Neuronal stem cell (in vitro differentiated cells): ENCODE measurements at regions not wholly inside any gene's neighbourhood (a gene's known extent, or its start where the extent isn't known, plus 50 kb on each side); places are given as distances from the start of the nearest gene placed in this dataset.

Experiments used
- DNase-seq: peaks from one replicate; pipeline ENCODE4 v3.0.0-alpha.2; 2013; ENCODE audit warnings: low spot score
- H2AFZ ChIP-seq: one replicate; pipeline ENCODE4 v1.6.1; 2013; ENCODE audit warnings: mild to moderate bottlenecking, low read length, inconsistent platforms
- H2AK5ac ChIP-seq: 2 replicates; pipeline ENCODE4 v1.6.1; 2013; ENCODE audit warnings: low read depth, mild to moderate bottlenecking, inconsistent platforms, low read length, moderate library complexity, mixed read lengths
- H2BK120ac ChIP-seq: 2 replicates; pipeline ENCODE4 v1.6.1; 2013; ENCODE audit warnings: low read depth, mild to moderate bottlenecking, inconsistent platforms, low read length, moderate library complexity, mixed read lengths
- H2BK12ac ChIP-seq: one replicate; pipeline ENCODE4 v1.6.1; 2013; ENCODE audit warnings: low read length, inconsistent platforms
- H2BK15ac ChIP-seq: 2 replicates; pipeline ENCODE4 v1.6.1; 2013; ENCODE audit warnings: mild to moderate bottlenecking, low read length, inconsistent platforms, mixed read lengths
- H2BK5ac ChIP-seq: one replicate; pipeline ENCODE4 v1.6.1; 2013; ENCODE audit warnings: inconsistent platforms, mild to moderate bottlenecking, low read length, moderate library complexity
- H3K14ac ChIP-seq: one replicate; pipeline ENCODE4 v1.6.1; 2013; ENCODE audit warnings: low read length, inconsistent platforms
- H3K18ac ChIP-seq: 2 replicates; pipeline ENCODE4 v1.6.1; 2013; ENCODE audit warnings: low read length, inconsistent platforms
- H3K23ac ChIP-seq: 2 replicates; pipeline ENCODE4 v1.6.1; 2013; ENCODE audit warnings: low read depth, mild to moderate bottlenecking, mixed read lengths, low read length, inconsistent platforms; ENCODE audit not compliant: poor library complexity
- H3K27ac ChIP-seq: replicated peaks from 3 replicates; pipeline ENCODE4 v1.5.1; 2013; ENCODE audit warnings: low read length, inconsistent platforms
- H3K27me3 ChIP-seq, 3 experiments: 2 replicates each; pipeline ENCODE4 v1.6.1; 2013; ENCODE audit warnings: low read length in 3 of 3, mild to moderate bottlenecking in 2 of 3, inconsistent platforms in 1 of 3, low read depth in 1 of 3, mixed read lengths in 1 of 3, moderate library complexity in 1 of 3; ENCODE audit not compliant: control insufficient read depth in 3 of 3, insufficient read depth in 3 of 3
- H3K36me3 ChIP-seq, 2 donors: replicated peaks in 1 of 2; 2 replicates each; pipeline ENCODE4 v1.6.1; 2013; ENCODE audit warnings: low read length in 2 of 2; ENCODE audit not compliant: control insufficient read depth in 2 of 2, insufficient read depth in 2 of 2
- H3K4ac ChIP-seq: 2 replicates; pipeline ENCODE4 v1.6.1; 2013; ENCODE audit warnings: inconsistent platforms, mild to moderate bottlenecking, low read length, moderate library complexity
- H3K4me1 ChIP-seq, 2 donors: 1 replicate in 1 of 2; 2 replicates in 1 of 2; pipeline ENCODE4 v1.6.1; 2013; ENCODE audit warnings: low read length in 2 of 2, low read depth in 1 of 2; ENCODE audit not compliant: control insufficient read depth in 2 of 2, insufficient read depth in 1 of 2
- H3K4me2 ChIP-seq: one replicate; pipeline ENCODE4 v1.6.1; 2013; ENCODE audit warnings: mild to moderate bottlenecking, low read length, inconsistent platforms; ENCODE audit not compliant: insufficient read depth, poor library complexity, severe bottlenecking
- H3K4me3 ChIP-seq, 2 donors: 2 replicates each; pipeline ENCODE4 v1.5.1; 2013; ENCODE audit warnings: low read length in 2 of 2, mild to moderate bottlenecking in 2 of 2, inconsistent platforms in 1 of 2, moderate library complexity in 1 of 2
- H3K79me1 ChIP-seq: one replicate; pipeline ENCODE4 v1.6.1; 2013; ENCODE audit warnings: low read depth, mild to moderate bottlenecking, inconsistent platforms, low read length, moderate library complexity
- H3K9ac ChIP-seq: one replicate; pipeline ENCODE4 v1.6.1; 2013; ENCODE audit warnings: mild to moderate bottlenecking, low read depth, low read length, inconsistent platforms; ENCODE audit not compliant: poor library complexity
- H3K9me3 ChIP-seq, 2 donors: replicated peaks in 1 of 2; 2 replicates each; pipeline versions ENCODE3 to v1.6.1; 2013; ENCODE audit warnings: low read length in 2 of 2, mild to moderate bottlenecking in 2 of 2, inconsistent platforms in 1 of 2, low read depth in 1 of 2, mixed read lengths in 1 of 2, moderate library complexity in 1 of 2; ENCODE audit not compliant: control insufficient read depth in 2 of 2, insufficient read depth in 1 of 2
- H4K8ac ChIP-seq: one replicate; pipeline ENCODE4 v1.6.1; 2013; ENCODE audit warnings: low read depth, mild to moderate bottlenecking, inconsistent platforms, low read length, moderate library complexity
- H4K91ac ChIP-seq: one replicate; pipeline ENCODE4 v1.6.1; 2013; ENCODE audit warnings: low read length, low read depth, mild to moderate bottlenecking, inconsistent platforms; ENCODE audit not compliant: poor library complexity
- WGBS, 2 donors: extraction: QIAGEN DNeasy Blood & Tissue Kit; methylation state at CpG; one replicate each; pipeline ENCODE4 v1.1.7; 2013; ENCODE audit warnings: missing lambda C conversion rate in 2 of 2, mixed read lengths in 1 of 2; ENCODE audit not compliant: insufficient read length in 2 of 2, insufficient replicate concordance in 1 of 2; ENCODE audit errors: extremely low coverage in 2 of 2; 5-methylcytosine and 5-hydroxymethylcytosine counted together

- H3K9ac ChIP-seq = no peak overlapping the region
- H2BK15ac ChIP-seq = no peak overlapping the region
- no peak overlapping the region for H2BK12ac ChIP-seq
- no peaks in the 10 kb centered on the region for H3K36me3 ChIP-seq
- no peak overlapping the region for H4K91ac ChIP-seq
- H3K27ac ChIP-seq = no peak overlapping the region
- DNase-seq = no peak
- H3K27me3 ChIP-seq = no peaks in the 10 kb centered on the region
- no peaks in the 10 kb centered on the region for H3K79me1 ChIP-seq
- H3K23ac ChIP-seq = no peak overlapping the region
- no peak overlapping the region for H3K4me2 ChIP-seq
- no peak overlapping the region for H3K14ac ChIP-seq
- no peaks in the 10 kb centered on the region for H3K9me3 ChIP-seq
- H2BK5ac ChIP-seq = no peak overlapping the region
- no peak overlapping the region for H2AFZ ChIP-seq
- peak overlapping the region; percentile 37 for H2AK5ac ChIP-seq
- no peak overlapping the region for H3K4me3 ChIP-seq
- H3K4me1 ChIP-seq = no peaks in the 10 kb centered on the region
- H2BK120ac ChIP-seq = no peak overlapping the region
- H4K8ac ChIP-seq = no peak overlapping the region
- no peak overlapping the region for H3K4ac ChIP-seq
- no peak overlapping the region for H3K18ac ChIP-seq
- WGBS, 2 donors = no CpG with 5 or more reads among the region's 3 CpGs
These were observed 78.4 kb upstream of the HTR1E start for GRCh38 chr6:86858970-86859369.

GRCh38 chr6:86857783-86858182 is 79.5 kb upstream of the HTR1E start:
- no peaks in the 10 kb centered on the region for H3K36me3 ChIP-seq
- no peaks in the 10 kb centered on the region for H3K27me3 ChIP-seq
- H4K91ac ChIP-seq = no peak overlapping the region
- no peak overlapping the region for H2BK5ac ChIP-seq
- H3K4me3 ChIP-seq = no peak overlapping the region
- H3K27ac ChIP-seq = no peak overlapping the region
- no peak overlapping the region for H4K8ac ChIP-seq
- H3K9me3 ChIP-seq = no peaks in the 10 kb centered on the region
- no peak overlapping the region for H3K9ac ChIP-seq
- H3K4ac ChIP-seq = no peak overlapping the region
- H3K4me2 ChIP-seq = no peak overlapping the region
- no peak overlapping the region for H2AK5ac ChIP-seq
- no peak overlapping the region for H2BK12ac ChIP-seq
- H3K23ac ChIP-seq = no peak overlapping the region
- H2BK120ac ChIP-seq = no peak overlapping the region
- H3K79me1 ChIP-seq = no peaks in the 10 kb centered on the region
- no peak overlapping the region for H2BK15ac ChIP-seq
- no peak for DNase-seq
- no peak overlapping the region for H2AFZ ChIP-seq
- no CpG with 5 or more reads among the region's 2 CpGs for WGBS, 2 donors
- no peak overlapping the region for H3K14ac ChIP-seq
- no peak overlapping the region for H3K18ac ChIP-seq
- no peaks in the 10 kb centered on the region for H3K4me1 ChIP-seq

- Histone ChIP-seq H2BK120ac (no peak overlapping the region), H2BK12ac (no peak overlapping the region), H3K4me2 (no peak overlapping the region), H3K4me3 (no peak overlapping the region), H3K9ac (no peak overlapping the region), H2AFZ (no peak overlapping the region), H3K4me1 (no peaks in the 10 kb centered on the region), H2AK5ac (no peak overlapping the region), H2BK15ac (no peak overlapping the region), H3K4ac (no peak overlapping the region), H3K23ac (no peak overlapping the region), H3K79me1 (no peaks in the 10 kb centered on the region), H3K27ac (no peak overlapping the region), H2BK5ac (no peak overlapping the region), H3K18ac (no peak overlapping the region), H4K8ac (no peak overlapping the region), H3K9me3 (no peaks in the 10 kb centered on the region), H4K91ac (no peak overlapping the region), H3K14ac (no peak overlapping the region), H3K27me3 (no peaks in the 10 kb centered on the region), H3K36me3 (no peaks in the 10 kb centered on the region)
- peak; percentile 41 for DNase-seq
- WGBS, 2 donors = 100% methylated on average over 1 of the region's 3 CpGs; no CpG with 5 or more reads in 1 of the 2 donors
These were observed 80.3 kb upstream of the HTR1E start for GRCh38 chr6:86856937-86857563.

GRCh38 chr6:86856379-86856778 is 80.9 kb upstream of the HTR1E start:
- Histone ChIP-seq H3K9me3 (no peaks in the 10 kb centered on the region), H2BK12ac (no peak overlapping the region), H2AFZ (no peak overlapping the region), H3K9ac (no peak overlapping the region), H3K79me1 (no peaks in the 10 kb centered on the region), H2BK15ac (no peak overlapping the region), H2AK5ac (no peak overlapping the region), H4K91ac (no peak overlapping the region), H3K4ac (no peak overlapping the region), H3K36me3 (no peaks in the 10 kb centered on the region), H3K18ac (no peak overlapping the region), H3K27ac (no peak overlapping the region), H3K4me2 (no peak overlapping the region), H3K27me3 (no peaks in the 10 kb centered on the region), H3K23ac (no peak overlapping the region), H3K14ac (no peak overlapping the region), H3K4me1 (no peaks in the 10 kb centered on the region), H3K4me3 (no peak overlapping the region), H4K8ac (no peak overlapping the region), H2BK120ac (no peak overlapping the region), H2BK5ac (no peak overlapping the region)
- no peak for DNase-seq
